ENCODE measurements at regions not wholly inside any gene's neighbourhood (a gene's known extent, or its start where the extent isn't known, plus 50 kb on each side); places are given as distances from the start of the nearest gene placed in this dataset.
"Not testable (repeated sequence)": the region's sequence is repeated elsewhere in the genome, so short reads cannot be mapped to it uniquely, and the experiment has no call there.

GRCh38 chr2:131724019-131724418, 196.3 kb downstream of the CCDC74A start:
- WGBS, 2 experiments (ENCODE audit: extremely low coverage in 1 of 2, insufficient coverage in 1 of 2, insufficient read length in 1 of 2, insufficient replicate concordance in 2 of 2, low coverage in 1 of 2, low lambda C conversion rate in 2 of 2, missing lambda C conversion rate in 1 of 2) = 93% methylated on average over 21 of the region's 46 CpGs; no CpG with 5 or more reads in 1 of the 2 experiments
- Histone ChIP-seq H3K9me3 (ENCODE audit: insufficient read depth in 2 of 2, low read depth in 1 of 2, low read length in 1 of 2) (peaks cover 0 to 3% of the 10 kb centered on the region in 2 experiments; a peak in 1 of 4 replicates), H3K79me2 (ENCODE audit: control insufficient read depth in 1 of 2, insufficient read depth in 2 of 2, low read length in 2 of 2) (no peaks in the 10 kb centered on the region), H3K18ac (ENCODE audit: extremely low read depth, low read length) (no peak overlapping the region), H2BK12ac (ENCODE audit: low read depth, low read length) (no peak overlapping the region), H4K5ac (ENCODE audit: insufficient read length, low read depth, low read length) (no peak overlapping the region), H3K36me3 (ENCODE audit: control insufficient read depth in 2 of 4, insufficient read depth in 4 of 4, low read length in 3 of 4) (peaks cover 0 to 3% (median 0%) of the 10 kb centered on the region in 4 experiments; a peak in 1 of 8 replicates), H3K4me1 (replicated peaks in 1 of 4; ENCODE audit: control insufficient read depth in 3 of 4, insufficient read depth in 4 of 4, low read length in 3 of 4) (no peaks in the 10 kb centered on the region), H3K9ac (replicated peaks in 1 of 4; ENCODE audit: extremely low read depth in 1 of 4, low read depth in 3 of 4, low read length in 3 of 4) (no peak overlapping the region), H2BK20ac (ENCODE audit: low read length) (no peak overlapping the region), H4K8ac (ENCODE audit: extremely low read depth, insufficient read depth, low read length) (no peak overlapping the region), H3K4me3 (ENCODE audit: extremely low read depth in 1 of 4, insufficient read depth in 2 of 4, low read depth in 3 of 4, low read length in 4 of 4) (no peak overlapping the region), H3K14ac (ENCODE audit: insufficient read length) (no peak overlapping the region), H2BK15ac (ENCODE audit: low read length) (no peak overlapping the region), H3K27ac (ENCODE audit: low read depth, low read length) (no peak overlapping the region), H3K4ac (replicated peaks; ENCODE audit: insufficient read length, low read depth, low read length) (no peak overlapping the region), H3K27me3 (replicated peaks in 1 of 4; ENCODE audit: control insufficient read depth in 3 of 4, extremely low read depth in 1 of 4, insufficient read depth in 3 of 4, low read length in 3 of 4) (no peaks in the 10 kb centered on the region), H4K91ac (replicated peaks; ENCODE audit: insufficient read length, low read length) (no peak overlapping the region), H2AK5ac (ENCODE audit: low read depth, low read length) (no peak overlapping the region), H3K4me2 (ENCODE audit: insufficient read depth in 1 of 2, low read depth in 2 of 2, low read length in 2 of 2) (no peak overlapping the region), H2BK5ac (ENCODE audit: low read depth, low read length) (no peak overlapping the region), H2BK120ac (replicated peaks; ENCODE audit: low read depth, low read length) (no peak overlapping the region), H3K23me2 (ENCODE audit: low read depth, low read length) (no peaks in the 10 kb centered on the region), H3K79me1 (ENCODE audit: low read depth, low read length) (no peaks in the 10 kb centered on the region), H4K20me1 (replicated peaks in 1 of 2; ENCODE audit: control insufficient read depth in 1 of 2, insufficient read depth in 2 of 2, low read length in 2 of 2) (no peaks in the 10 kb centered on the region), H2AFZ (ENCODE audit: low read length) (no peak overlapping the region), H3K23ac (ENCODE audit: insufficient read length) (no peak overlapping the region), H3K56ac (replicated peaks; ENCODE audit: insufficient read length, low read depth, low read length) (no peak overlapping the region)
- FAIRE-seq (no peak), DNase-seq (ENCODE audit: low read depth in 1 of 2, low spot score in 2 of 2) (peak in 1 of 2 experiments; percentile 1)
- CTCF ChIA-PET (ENCODE audit: partially characterized antibody) = interaction anchor here (1.6 kb wide), 1 partner anchor 51 kb away, joined by 6 read pairs; no protein-coding TSS in a partner anchor
- POLR2A ChIA-PET (ENCODE audit: partially characterized antibody) = no interaction called here
- no peak for TF ChIP-seq CHD1 (IDR thresholded peaks at IDR 0.05; ENCODE audit: low read depth, low read length)

- H3K4me2 ChIP-seq (ENCODE audit: insufficient read depth in 1 of 2, low read depth in 2 of 2, low read length in 2 of 2); H3K14ac ChIP-seq (ENCODE audit: insufficient read length); H2AK5ac ChIP-seq (ENCODE audit: low read depth, low read length); H4K91ac ChIP-seq (replicated peaks; ENCODE audit: insufficient read length, low read length); H2AFZ ChIP-seq (ENCODE audit: low read length); H3K27me3 ChIP-seq (replicated peaks in 1 of 4; ENCODE audit: control insufficient read depth in 3 of 4, extremely low read depth in 1 of 4, insufficient read depth in 3 of 4, low read length in 3 of 4); H2BK15ac ChIP-seq (ENCODE audit: low read length); H2BK12ac ChIP-seq (ENCODE audit: low read depth, low read length); H4K20me1 ChIP-seq (replicated peaks in 1 of 2; ENCODE audit: control insufficient read depth in 1 of 2, insufficient read depth in 2 of 2, low read length in 2 of 2); H3K23ac ChIP-seq (ENCODE audit: insufficient read length); DNase-seq (ENCODE audit: low read depth in 1 of 2, low spot score in 2 of 2); H3K18ac ChIP-seq (ENCODE audit: extremely low read depth, low read length); H2BK120ac ChIP-seq (replicated peaks; ENCODE audit: low read depth, low read length); H3K79me2 ChIP-seq (ENCODE audit: control insufficient read depth in 1 of 2, insufficient read depth in 2 of 2, low read length in 2 of 2); FAIRE-seq; POLR2A ChIA-PET (ENCODE audit: partially characterized antibody); H3K27ac ChIP-seq (ENCODE audit: low read depth, low read length); H3K9me3 ChIP-seq (ENCODE audit: insufficient read depth in 2 of 2, low read depth in 1 of 2, low read length in 1 of 2); CTCF ChIA-PET (ENCODE audit: partially characterized antibody); H3K4me3 ChIP-seq (ENCODE audit: extremely low read depth in 1 of 4, insufficient read depth in 2 of 4, low read depth in 3 of 4, low read length in 4 of 4); H2BK5ac ChIP-seq (ENCODE audit: low read depth, low read length); H3K36me3 ChIP-seq (ENCODE audit: control insufficient read depth in 2 of 4, insufficient read depth in 4 of 4, low read length in 3 of 4); H4K5ac ChIP-seq (ENCODE audit: insufficient read length, low read depth, low read length); H4K8ac ChIP-seq (ENCODE audit: extremely low read depth, insufficient read depth, low read length); H3K79me1 ChIP-seq (ENCODE audit: low read depth, low read length); H3K9ac ChIP-seq (replicated peaks in 1 of 4; ENCODE audit: extremely low read depth in 1 of 4, low read depth in 3 of 4, low read length in 3 of 4); H3K56ac ChIP-seq (replicated peaks; ENCODE audit: insufficient read length, low read depth, low read length); H3K4me1 ChIP-seq (replicated peaks in 1 of 4; ENCODE audit: control insufficient read depth in 3 of 4, insufficient read depth in 4 of 4, low read length in 3 of 4); H2BK20ac ChIP-seq (ENCODE audit: low read length); H3K23me2 ChIP-seq (ENCODE audit: low read depth, low read length); H3K4ac ChIP-seq (replicated peaks; ENCODE audit: insufficient read length, low read depth, low read length): not testable (repeated sequence)
Observed at GRCh38 chr2:131728451-131728850, 200.8 kb downstream of the CCDC74A start.
